Renal pelvis (tissue), 1 donor: ENCODE measurements at regions not wholly inside any gene's neighbourhood (a gene's known extent, or its start where the extent isn't known, plus 50 kb on each side); places are given as distances from the start of the nearest gene placed in this dataset.

Source experiments
- DNase-seq: peaks from one replicate; pipeline ENCODE4 v3.0.0-alpha.2; 2013

- DNase-seq: peak; percentile 20
These were observed 511.1 kb downstream of the TENT5A start for GRCh38 chr6:81241126-81242041.

GRCh38 chr6:81238390-81238789 lies 514.1 kb downstream of the TENT5A start:
- no peak for DNase-seq

- no peak for DNase-seq
These were observed 515.3 kb downstream of the TENT5A start for GRCh38 chr6:81237226-81237625.

- DNase-seq: no peak
These were observed 517.0 kb downstream of the TENT5A start for GRCh38 chr6:81235512-81235911.

- DNase-seq: no peak
These were observed 518.5 kb downstream of the TENT5A start for GRCh38 chr6:81233990-81234389.

GRCh38 chr6:81228912-81229555 lies 523.4 kb downstream of the TENT5A start:
- peak; percentile 16 for DNase-seq

GRCh38 chr6:81226957-81227356 lies 525.5 kb downstream of the TENT5A start:
- DNase-seq: no peak

GRCh38 chr6:81216668-81217067 lies 535.8 kb downstream of the TENT5A start:
- DNase-seq: no peak

- DNase-seq: no peak
These were observed 537.4 kb downstream of the TENT5A start for GRCh38 chr6:81215092-81215432.

GRCh38 chr6:81214414-81215091 lies 537.9 kb downstream of the TENT5A start:
- DNase-seq: no peak

GRCh38 chr6:81204731-81205130 lies 547.8 kb downstream of the TENT5A start:
- no peak for DNase-seq

GRCh38 chr6:81194374-81194773 lies 558.1 kb downstream of the TENT5A start:
- no peak for DNase-seq

- DNase-seq: peak; percentile 22
These were observed 580.3 kb downstream of the TENT5A start for GRCh38 chr6:81172056-81172740.

GRCh38 chr6:81169166-81169565 lies 583.3 kb downstream of the TENT5A start:
- no peak for DNase-seq

GRCh38 chr6:81166770-81167169 lies 585.7 kb downstream of the TENT5A start:
- DNase-seq: no peak

- DNase-seq: no peak
These were observed 593.5 kb downstream of the TENT5A start for GRCh38 chr6:81158956-81159355.

GRCh38 chr6:81148751-81149150 lies 603.7 kb downstream of the TENT5A start:
- DNase-seq: no peak

- DNase-seq: no peak
These were observed 607.0 kb downstream of the TENT5A start for GRCh38 chr6:81145506-81145905.

- no peak for DNase-seq
These were observed 608.1 kb downstream of the TENT5A start for GRCh38 chr6:81144346-81144745.

- DNase-seq: no peak
These were observed 614.2 kb downstream of the TENT5A start for GRCh38 chr6:81138236-81138635.

GRCh38 chr6:81130969-81131368 lies 621.5 kb downstream of the TENT5A start:
- DNase-seq: no peak

GRCh38 chr6:81130061-81130460 lies 622.4 kb downstream of the TENT5A start:
- no peak for DNase-seq
